ENCODE measurements at regions not wholly inside any gene's neighbourhood (a gene's known extent, or its start where the extent isn't known, plus 50 kb on each side); places are given as distances from the start of the nearest gene placed in this dataset.

DNA sequence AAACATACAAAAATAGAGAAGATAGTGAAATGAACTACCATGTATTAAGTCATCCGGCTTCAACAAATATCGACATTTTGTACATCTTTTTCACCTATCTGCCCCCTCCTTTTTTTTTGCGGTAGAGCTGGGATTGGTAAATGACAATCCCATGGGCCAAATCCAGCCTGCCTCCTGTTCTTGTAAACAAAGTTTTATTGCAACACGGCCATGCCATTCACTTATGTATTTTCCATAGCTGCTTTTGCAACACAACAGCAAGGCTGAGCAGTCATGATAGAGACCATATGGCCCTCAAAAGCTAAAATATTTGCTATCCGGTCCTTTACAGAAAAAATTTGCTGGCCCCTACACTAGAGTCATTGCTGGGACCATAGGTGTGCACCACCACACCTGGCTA is 58.1 kb upstream of the PLEKHG3 start:
- peaks cover 12% of the 10 kb centered on the region for H3K9me3 ChIP-seq (ENCODE audit: control insufficient read depth, low read length)
- TF ChIP-seq, protein P1, sequence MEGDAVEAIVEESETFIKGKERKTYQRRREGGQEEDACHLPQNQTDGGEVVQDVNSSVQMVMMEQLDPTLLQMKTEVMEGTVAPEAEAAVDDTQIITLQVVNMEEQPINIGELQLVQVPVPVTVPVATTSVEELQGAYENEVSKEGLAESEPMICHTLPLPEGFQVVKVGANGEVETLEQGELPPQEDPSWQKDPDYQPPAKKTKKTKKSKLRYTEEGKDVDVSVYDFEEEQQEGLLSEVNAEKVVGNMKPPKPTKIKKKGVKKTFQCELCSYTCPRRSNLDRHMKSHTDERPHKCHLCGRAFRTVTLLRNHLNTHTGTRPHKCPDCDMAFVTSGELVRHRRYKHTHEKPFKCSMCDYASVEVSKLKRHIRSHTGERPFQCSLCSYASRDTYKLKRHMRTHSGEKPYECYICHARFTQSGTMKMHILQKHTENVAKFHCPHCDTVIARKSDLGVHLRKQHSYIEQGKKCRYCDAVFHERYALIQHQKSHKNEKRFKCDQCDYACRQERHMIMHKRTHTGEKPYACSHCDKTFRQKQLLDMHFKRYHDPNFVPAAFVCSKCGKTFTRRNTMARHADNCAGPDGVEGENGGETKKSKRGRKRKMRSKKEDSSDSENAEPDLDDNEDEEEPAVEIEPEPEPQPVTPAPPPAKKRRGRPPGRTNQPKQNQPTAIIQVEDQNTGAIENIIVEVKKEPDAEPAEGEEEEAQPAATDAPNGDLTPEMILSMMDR (conservative IDR thresholded peaks at IDR 0.05): no peak
- H3K36me3 ChIP-seq (ENCODE audit: control insufficient read depth, insufficient read depth, low read length): no peaks in the 10 kb centered on the region
- Mint-ChIP-seq H3K27me3 (ENCODE audit: insufficient read depth) (no peaks in the 10 kb centered on the region), H3K4me1 (peaks cover 32% of the 10 kb centered on the region), H3K9me3 (peaks cover 14% of the 10 kb centered on the region), H3K27ac (peak overlapping the region; percentile 91), H3K4me3 (peak overlapping the region; percentile 16), H3K36me3 (ENCODE audit: low read depth) (no peaks in the 10 kb centered on the region)
- no peaks in the 10 kb centered on the region for H3K27me3 ChIP-seq (ENCODE audit: control insufficient read depth, insufficient read depth, low read length, poor library complexity, severe bottlenecking)
- H3K4me3 ChIP-seq (ENCODE audit: low read length): peak overlapping the region; percentile 44
- H3K27ac ChIP-seq (ENCODE audit: low read depth, low read length): peak overlapping the region; percentile 87
- H3K4me1 ChIP-seq (ENCODE audit: control insufficient read depth, insufficient read depth, low read length): peaks cover 11% of the 10 kb centered on the region
- peak overlapping the region; percentile 35 for H3K9ac ChIP-seq (ENCODE audit: extremely low read depth, low read length, poor library complexity, severe bottlenecking)
- no peak for DNase-seq
- 74 to 75% methylated on average over 3 to 5 of the region's 5 CpGs for WGBS, 2 experiments (ENCODE audit: insufficient coverage in 1 of 2, insufficient read length in 1 of 2)

DNA sequence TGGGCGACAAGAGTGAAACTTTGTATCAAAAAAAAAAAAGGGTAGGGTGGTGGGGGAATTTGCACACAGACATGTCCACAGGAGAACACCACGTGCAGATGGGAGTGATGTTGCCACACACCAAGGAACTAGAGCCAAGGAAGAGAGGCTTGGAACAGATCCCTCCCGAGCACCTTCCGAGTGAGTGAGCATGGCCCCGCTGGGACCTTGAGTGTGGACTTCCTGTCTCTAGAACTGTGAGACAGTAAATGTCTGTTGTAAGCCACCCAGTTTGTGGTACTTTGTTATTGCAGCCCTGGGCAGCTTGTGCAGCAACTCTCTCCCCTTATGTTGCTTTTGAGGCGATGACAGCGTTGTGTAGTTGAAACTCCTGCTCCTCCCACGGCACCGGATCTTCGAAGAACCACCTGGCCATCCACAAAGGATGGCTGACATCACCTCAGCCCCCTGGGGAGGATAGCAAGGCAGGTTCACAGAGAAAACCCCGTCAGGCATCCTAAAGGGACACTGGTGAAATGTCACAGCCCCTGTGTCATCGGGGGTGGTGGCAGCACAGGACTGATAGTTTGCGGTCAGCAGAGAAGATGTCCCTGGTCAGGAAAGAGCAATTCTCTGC is 54.7 kb upstream of the PLEKHG3 start:
- peaks cover under 1% of the 10 kb centered on the region for H3K9me3 ChIP-seq (ENCODE audit: control insufficient read depth, low read length)
- WGBS, 2 experiments (ENCODE audit: insufficient coverage in 1 of 2, insufficient read length in 1 of 2): 86% methylated on average over 12 to 13 of the region's 13 CpGs
- DNase-seq: peak; percentile 73

DNA sequence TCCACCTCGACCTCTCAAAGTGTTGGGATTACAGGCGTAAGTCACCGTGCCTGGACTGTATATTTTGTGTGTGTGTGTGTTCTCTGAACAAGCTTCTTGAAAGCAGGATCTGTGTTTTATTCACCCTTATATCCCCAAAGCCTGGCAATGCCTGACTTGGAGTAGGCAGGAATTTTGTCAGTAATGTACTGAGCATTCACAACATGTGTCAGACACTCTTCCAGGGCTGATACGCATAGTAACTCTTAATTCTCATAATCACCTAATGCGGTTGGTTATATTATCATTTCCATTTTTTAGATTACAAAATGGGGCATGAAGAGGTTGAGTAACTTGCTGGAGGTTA is 50.4 kb upstream of the PLEKHG3 start:
- H3K36me3 ChIP-seq (ENCODE audit: control insufficient read depth, insufficient read depth, low read length): no peaks in the 10 kb centered on the region
- Mint-ChIP-seq H3K36me3 (ENCODE audit: low read depth) (no peaks in the 10 kb centered on the region), H3K27ac (no peak overlapping the region), H3K4me3 (no peak overlapping the region), H3K4me1 (peaks cover 9% of the 10 kb centered on the region), H3K9me3 (peaks cover 14% of the 10 kb centered on the region), H3K27me3 (ENCODE audit: insufficient read depth) (no peaks in the 10 kb centered on the region)
- no peaks in the 10 kb centered on the region for H3K4me1 ChIP-seq (ENCODE audit: control insufficient read depth, insufficient read depth, low read length)
- H3K9me3 ChIP-seq (ENCODE audit: control insufficient read depth, low read length): peaks cover 10% of the 10 kb centered on the region
- H3K4me3 ChIP-seq (ENCODE audit: low read length): no peak overlapping the region
- DNase-seq: no peak
- H3K9ac ChIP-seq (ENCODE audit: extremely low read depth, low read length, poor library complexity, severe bottlenecking): no peak overlapping the region
- TF ChIP-seq, protein P1 (conservative IDR thresholded peaks at IDR 0.05): no peak
- 88 to 100% methylated on average over 1 to 5 of the region's 5 CpGs for WGBS, 2 experiments (ENCODE audit: insufficient coverage in 1 of 2, insufficient read length in 1 of 2)
- H3K27ac ChIP-seq (ENCODE audit: low read depth, low read length): no peak overlapping the region
- H3K27me3 ChIP-seq (ENCODE audit: control insufficient read depth, insufficient read depth, low read length, poor library complexity, severe bottlenecking): no peaks in the 10 kb centered on the region

More for the DNA sequence above, 54.7 kb upstream of the PLEKHG3 start:
- no peak overlapping the region for H3K9ac ChIP-seq (ENCODE audit: extremely low read depth, low read length, poor library complexity, severe bottlenecking)
- no peak overlapping the region for H3K27ac ChIP-seq (ENCODE audit: low read depth, low read length)
- H3K36me3 Mint-ChIP-seq (ENCODE audit: low read depth): no peaks in the 10 kb centered on the region
- H3K4me1 ChIP-seq (ENCODE audit: control insufficient read depth, insufficient read depth, low read length): peaks cover 11% of the 10 kb centered on the region
- H3K9me3 Mint-ChIP-seq: peaks cover under 1% of the 10 kb centered on the region
- no peaks in the 10 kb centered on the region for H3K36me3 ChIP-seq (ENCODE audit: control insufficient read depth, insufficient read depth, low read length)
- H3K4me3 ChIP-seq (ENCODE audit: low read length): no peak overlapping the region
- no peak overlapping the region for H3K27ac Mint-ChIP-seq
- no peaks in the 10 kb centered on the region for H3K27me3 Mint-ChIP-seq (ENCODE audit: insufficient read depth)
- TF ChIP-seq, protein P1 (conservative IDR thresholded peaks at IDR 0.05): no peak
- peaks cover 32% of the 10 kb centered on the region for H3K4me1 Mint-ChIP-seq
- H3K27me3 ChIP-seq (ENCODE audit: control insufficient read depth, insufficient read depth, low read length, poor library complexity, severe bottlenecking): no peaks in the 10 kb centered on the region
- no peak overlapping the region for H3K4me3 Mint-ChIP-seq

Data from endodermal cell (in vitro differentiated cells).